KOPT-K1 (cell line): ENCODE measurements at regions not wholly inside any gene's neighbourhood (a gene's known extent, or its start where the extent isn't known, plus 50 kb on each side); places are given as distances from the start of the nearest gene placed in this dataset.
A peak's percentile ranks its signal among the peaks of the same experiment; 100 is the strongest.

Experiments used
- H3K27ac ChIP-seq: fragments of 200-600 bp; sonication (generic); 2 replicates; pipeline ENCODE4 v1.5.1; 2016; ENCODE audit warnings: antibody characterized with exemption, mild to moderate bottlenecking, low read depth, low read length; ENCODE audit not compliant: poor library complexity, severe bottlenecking
- H3K36me3 ChIP-seq: fragments of 200-600 bp; sonication (generic); 2 replicates; pipeline ENCODE4 v1.5.1; 2017; ENCODE audit warnings: antibody characterized with exemption, mild to moderate bottlenecking, low read length, moderate library complexity; ENCODE audit not compliant: insufficient read depth
- H3K9me3 ChIP-seq: fragments of 200-600 bp; sonication (generic); 2 replicates; pipeline ENCODE4 v1.5.1; 2017; ENCODE audit warnings: antibody characterized with exemption, low read length, mild to moderate bottlenecking; ENCODE audit not compliant: insufficient read depth, poor library complexity, severe bottlenecking

DNA sequence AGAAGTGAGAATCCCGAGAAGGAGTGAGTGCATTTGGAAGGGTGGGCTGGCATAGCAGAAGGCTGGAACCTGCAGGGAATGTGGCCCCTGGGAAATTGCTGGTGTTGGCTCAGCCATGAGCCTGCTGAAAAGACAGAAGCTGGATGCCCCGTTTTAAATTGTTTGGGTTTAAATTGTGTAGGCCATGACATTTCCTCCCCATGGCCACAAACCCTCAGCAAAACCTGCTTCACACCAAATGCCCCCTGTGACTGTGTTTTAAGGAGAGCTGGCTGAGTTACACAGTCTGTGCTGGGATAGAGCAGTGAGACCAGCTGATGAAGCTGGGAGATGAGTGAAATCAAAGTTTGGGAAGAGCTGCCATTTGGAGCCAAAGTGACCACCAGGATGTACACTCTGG is 216.3 kb upstream of the RGMA start:
- Histone ChIP-seq H3K27ac (no peak overlapping the region), H3K9me3 (no peaks in the 10 kb centered on the region), H3K36me3 (no peaks in the 10 kb centered on the region)

DNA sequence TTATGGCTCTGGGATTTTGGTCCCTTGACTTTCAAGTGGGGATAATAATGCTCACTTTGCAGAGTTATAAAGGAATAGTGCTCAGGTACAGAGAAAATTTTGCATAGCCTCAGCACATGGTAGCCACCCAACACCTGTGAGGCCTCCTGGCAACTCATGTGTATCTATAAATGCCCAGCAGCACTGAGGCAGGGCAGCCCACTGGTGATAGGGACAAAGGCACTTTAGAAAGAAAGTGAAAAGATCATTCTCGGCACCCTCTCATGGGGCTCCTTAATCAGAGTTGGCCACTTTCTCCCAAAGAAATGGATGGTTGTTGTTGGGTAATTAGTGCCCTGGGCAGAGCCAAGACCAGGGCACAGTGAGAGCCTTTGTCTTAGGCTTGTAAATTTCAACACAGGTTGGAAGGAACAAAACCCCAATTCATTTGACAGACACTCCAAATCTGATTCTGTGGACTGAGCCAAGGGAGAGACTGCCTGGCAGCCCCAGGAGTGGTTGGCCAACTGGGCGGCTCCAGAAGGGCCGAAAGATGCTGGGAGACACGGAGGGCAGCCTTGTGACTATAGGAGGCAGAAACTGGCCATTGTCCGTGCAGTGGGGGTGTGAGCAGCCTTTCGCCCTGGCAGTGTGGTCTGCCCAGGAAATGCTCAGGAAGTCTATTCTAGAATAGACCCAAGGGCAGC is 213.2 kb upstream of the RGMA start:
- no peak overlapping the region for H3K27ac ChIP-seq
- H3K9me3 ChIP-seq: no peaks in the 10 kb centered on the region

GRCh38 chr15:93300796-93301195 is 211.8 kb upstream of the RGMA start:
- Histone ChIP-seq H3K27ac (no peak overlapping the region), H3K36me3 (no peaks in the 10 kb centered on the region), H3K9me3 (no peaks in the 10 kb centered on the region)

More for the DNA sequence above, 213.2 kb upstream of the RGMA start:
- no peaks in the 10 kb centered on the region for H3K36me3 ChIP-seq

GRCh38 chr15:93299675-93300074 is 210.7 kb upstream of the RGMA start:
- Histone ChIP-seq H3K36me3 (no peaks in the 10 kb centered on the region), H3K9me3 (no peaks in the 10 kb centered on the region), H3K27ac (no peak overlapping the region)

DNA sequence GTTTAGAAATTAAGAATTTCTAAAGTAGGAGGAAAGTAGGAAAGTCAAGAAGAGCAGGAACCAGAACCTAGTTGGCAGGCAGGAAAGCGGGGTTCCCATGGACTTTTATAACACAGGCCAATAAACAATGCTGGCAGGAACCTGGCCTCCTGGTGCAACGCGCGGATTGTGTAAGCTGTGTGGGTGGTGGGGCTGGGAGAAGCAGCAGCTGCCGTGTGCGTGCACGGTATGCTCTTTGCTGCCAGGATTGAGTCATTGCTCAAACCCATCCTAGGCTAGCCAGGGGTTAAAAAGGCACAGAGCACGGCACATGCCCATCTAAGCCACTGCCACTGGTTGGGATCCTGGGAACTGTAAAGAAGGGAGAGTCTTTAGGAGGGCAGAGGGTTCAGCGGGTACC is 209.9 kb upstream of the RGMA start:
- no peaks in the 10 kb centered on the region for H3K9me3 ChIP-seq
- H3K36me3 ChIP-seq: no peaks in the 10 kb centered on the region

DNA sequence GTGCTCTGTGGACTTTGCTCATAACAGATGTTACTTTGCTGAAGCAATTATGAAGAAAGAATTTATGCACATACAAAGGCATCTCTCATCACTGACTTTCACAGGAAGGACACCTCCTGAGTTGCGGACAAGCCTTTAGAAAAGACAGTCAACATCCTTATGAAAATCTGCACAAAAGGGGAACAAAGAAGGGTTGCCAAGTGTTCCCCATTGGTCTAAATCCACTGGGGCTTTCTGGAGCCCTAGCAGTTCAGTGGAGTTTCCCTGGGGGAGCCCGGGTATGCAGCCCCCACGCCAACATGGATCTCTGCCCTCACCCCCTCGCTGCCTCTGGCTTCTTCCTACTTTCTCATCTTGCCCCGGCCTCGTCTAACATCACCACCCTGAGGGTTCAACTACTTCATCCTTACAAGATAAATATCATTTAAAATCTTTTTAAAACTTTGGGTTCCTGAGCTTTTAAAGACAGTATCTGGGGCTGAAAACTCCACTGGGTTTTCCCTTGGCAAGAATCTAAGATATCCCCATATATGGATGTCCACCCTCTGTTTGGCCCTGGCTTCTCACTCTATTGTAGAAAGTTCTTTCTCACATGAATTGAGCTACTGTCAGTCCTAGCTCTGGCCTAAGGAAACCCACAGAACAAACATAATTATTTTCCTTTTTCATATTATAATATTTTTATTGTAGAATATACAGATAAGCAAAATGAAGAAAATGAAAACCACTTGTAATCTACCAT is 207.9 kb upstream of the RGMA start:
- Histone ChIP-seq H3K36me3 (no peaks in the 10 kb centered on the region), H3K9me3 (no peaks in the 10 kb centered on the region), H3K27ac (no peak overlapping the region)

More for the DNA sequence above, 209.9 kb upstream of the RGMA start:
- H3K27ac ChIP-seq: no peak overlapping the region

DNA sequence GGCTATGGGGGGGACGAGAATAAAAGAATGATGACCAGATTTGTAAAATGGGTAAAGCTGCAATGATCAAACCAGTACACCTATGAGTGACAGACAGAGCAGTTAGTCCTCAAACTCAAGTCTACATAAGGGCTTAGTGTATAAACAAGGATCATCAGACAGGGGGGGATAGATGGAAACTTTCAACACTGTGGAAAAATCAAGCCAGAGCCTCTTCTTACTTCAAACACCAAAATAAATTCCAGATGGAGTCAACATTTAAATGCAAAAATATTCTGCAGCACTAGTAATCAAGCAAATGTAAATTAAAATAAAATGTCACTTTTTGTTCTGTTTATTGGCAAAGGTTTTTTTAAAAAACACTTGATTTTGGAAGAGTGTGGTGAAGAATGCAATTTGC is 205.9 kb upstream of the RGMA start:
- Histone ChIP-seq H3K36me3 (no peaks in the 10 kb centered on the region), H3K9me3 (no peaks in the 10 kb centered on the region), H3K27ac (no peak overlapping the region)

DNA sequence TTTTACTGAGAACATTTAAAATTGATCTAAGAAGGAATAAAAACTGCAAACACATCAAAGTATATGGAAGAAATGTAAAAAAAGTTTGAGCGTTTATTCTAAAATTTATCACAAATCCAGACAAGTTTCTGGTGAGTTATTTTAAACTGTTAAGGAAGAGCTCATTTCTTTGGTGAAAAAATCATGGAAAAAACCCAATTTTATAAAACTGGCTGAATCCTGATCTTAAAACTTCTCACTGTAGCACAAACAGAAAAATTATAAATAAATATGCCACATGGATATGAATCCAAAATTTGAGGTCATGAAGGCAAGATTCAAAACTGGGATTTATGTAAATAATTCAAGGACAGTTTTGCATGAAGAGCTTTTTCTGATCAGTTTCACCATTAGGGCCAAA is 205.1 kb upstream of the RGMA start:
- Histone ChIP-seq H3K27ac (no peak overlapping the region), H3K36me3 (no peaks in the 10 kb centered on the region), H3K9me3 (no peaks in the 10 kb centered on the region)

DNA sequence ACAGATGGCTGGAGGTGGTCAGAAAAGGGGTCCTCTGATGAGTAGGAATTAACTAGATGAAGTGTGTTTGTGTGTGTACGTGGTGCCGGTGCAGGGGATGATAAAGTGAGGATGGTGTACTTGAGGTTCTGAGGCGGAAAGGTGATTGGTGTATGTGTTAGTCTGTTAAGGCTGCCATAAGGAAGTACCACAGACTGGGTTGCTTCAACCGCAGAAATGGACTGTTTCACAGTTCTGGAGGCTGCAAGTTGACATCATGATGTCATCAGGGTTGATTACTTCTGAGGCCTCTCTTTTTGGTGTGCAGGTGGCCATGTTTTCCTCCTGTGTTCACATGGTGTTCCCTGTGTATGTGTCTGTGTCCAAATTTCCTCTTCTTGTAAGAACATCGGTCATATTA is 202.4 kb upstream of the RGMA start:
- Histone ChIP-seq H3K9me3 (no peaks in the 10 kb centered on the region), H3K36me3 (no peaks in the 10 kb centered on the region), H3K27ac (peak overlapping the region; percentile 90)

DNA sequence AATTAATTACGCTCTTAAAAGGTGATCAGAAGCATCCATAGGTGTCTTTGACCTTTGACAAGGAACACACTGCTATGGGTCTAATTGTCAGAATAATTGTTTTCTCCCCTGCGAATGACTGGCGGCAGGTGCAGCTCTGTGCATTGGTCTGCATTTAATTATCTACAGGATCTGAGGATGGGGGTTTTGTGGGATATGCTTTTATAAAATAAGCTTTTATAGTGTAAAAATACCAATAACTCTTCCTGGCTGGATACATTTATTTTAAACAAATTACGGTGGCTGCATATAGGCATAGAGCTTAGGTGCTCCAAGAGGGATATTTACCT is 201.6 kb upstream of the RGMA start:
- peak overlapping the region; percentile 90 for H3K27ac ChIP-seq
- H3K36me3 ChIP-seq: no peaks in the 10 kb centered on the region
- H3K9me3 ChIP-seq: no peaks in the 10 kb centered on the region

DNA sequence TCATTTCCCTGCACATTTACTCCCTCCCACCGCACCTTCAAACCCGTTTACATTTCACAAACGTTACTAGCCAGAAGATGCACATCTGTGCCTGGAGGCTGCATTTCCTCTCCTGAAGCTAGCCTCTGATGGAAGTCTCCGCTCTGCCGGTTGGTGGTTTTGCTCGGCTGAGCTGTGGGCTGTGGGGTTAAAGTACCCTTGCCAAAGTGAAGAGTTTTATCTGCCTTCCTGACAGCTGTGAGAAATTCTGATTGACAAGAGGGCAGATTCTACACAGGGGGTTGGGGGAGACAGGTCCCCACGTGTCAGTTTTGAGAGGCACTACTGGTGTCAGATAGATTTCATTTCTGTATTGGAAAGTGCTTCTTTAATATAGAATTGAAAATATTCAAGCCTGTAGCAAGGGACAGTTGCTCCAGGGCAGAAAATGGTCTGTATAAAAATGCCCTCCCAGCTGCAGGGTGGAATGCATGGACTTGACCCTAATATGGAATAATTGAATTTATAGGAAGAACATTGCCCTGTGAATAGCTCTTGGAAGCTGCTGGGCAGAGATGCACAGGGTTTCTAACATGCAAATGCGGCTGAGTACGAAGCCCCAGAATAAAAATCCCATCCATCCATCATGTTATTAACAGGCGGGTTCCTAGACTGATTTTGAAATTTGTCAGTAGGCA is 201.1 kb upstream of the RGMA start:
- Histone ChIP-seq H3K36me3 (no peaks in the 10 kb centered on the region), H3K9me3 (no peaks in the 10 kb centered on the region), H3K27ac (peak overlapping the region; percentile 90)

GRCh38 chr15:93288728-93289294 is 199.8 kb upstream of the RGMA start:
- H3K27ac ChIP-seq: peak overlapping the region; percentile 90
- H3K9me3 ChIP-seq: no peaks in the 10 kb centered on the region
- H3K36me3 ChIP-seq: no peaks in the 10 kb centered on the region

DNA sequence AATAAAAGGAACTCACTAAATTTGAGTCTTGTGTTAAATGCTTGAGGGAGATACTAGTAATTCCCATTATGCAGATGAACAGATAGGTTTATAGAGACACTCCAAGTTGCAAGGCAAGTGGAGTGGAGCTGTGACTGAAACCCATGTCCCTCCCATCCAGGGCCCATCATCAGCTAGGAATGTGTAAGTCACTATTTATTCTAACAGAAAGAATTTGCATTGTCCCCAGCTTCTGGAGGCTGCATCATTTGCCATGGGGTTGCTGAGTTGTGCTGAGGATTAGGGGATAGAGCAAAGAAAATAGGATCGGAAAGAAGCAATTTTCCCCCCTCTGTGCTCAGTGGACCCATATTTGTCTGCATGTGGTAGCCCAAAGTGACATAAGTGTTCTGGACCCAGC is 197.4 kb upstream of the RGMA start:
- Histone ChIP-seq H3K27ac (peak overlapping the region; percentile 7), H3K9me3 (no peaks in the 10 kb centered on the region), H3K36me3 (no peaks in the 10 kb centered on the region)

DNA sequence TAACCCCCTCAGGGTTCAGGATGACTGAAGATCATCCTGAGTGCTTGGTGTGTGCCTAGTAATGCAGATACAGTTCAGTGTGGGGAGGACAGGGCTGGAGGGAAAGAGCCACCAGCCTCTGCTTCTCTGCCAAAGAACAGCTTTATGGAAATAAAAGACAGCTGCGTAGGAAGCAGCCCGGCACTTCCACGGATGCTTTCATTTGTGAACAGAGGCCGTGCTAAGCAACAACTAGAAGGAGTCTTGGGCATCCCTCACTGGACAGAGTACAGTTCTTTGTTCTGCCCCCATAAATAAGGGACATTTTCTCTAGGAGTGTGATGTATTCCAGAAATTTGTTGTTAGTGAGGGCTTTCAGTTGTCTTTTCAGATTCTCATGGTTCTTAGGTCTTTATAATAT is 194.8 kb upstream of the RGMA start:
- H3K9me3 ChIP-seq: no peaks in the 10 kb centered on the region

GRCh38 chr15:93282808-93283207 is 193.8 kb upstream of the RGMA start:
- no peaks in the 10 kb centered on the region for H3K36me3 ChIP-seq
- no peak overlapping the region for H3K27ac ChIP-seq
- no peaks in the 10 kb centered on the region for H3K9me3 ChIP-seq

More for the DNA sequence above, 194.8 kb upstream of the RGMA start:
- Histone ChIP-seq H3K27ac (no peak overlapping the region), H3K36me3 (no peaks in the 10 kb centered on the region)
